CD4-positive, alpha-beta T cell treated with Interleukin-17A for 4 hours (primary cell): ENCODE measurements at regions not wholly inside any gene's neighbourhood (a gene's known extent, or its start where the extent isn't known, plus 50 kb on each side); places are given as distances from the start of the nearest gene placed in this dataset.

ENCODE experiments used
- DNase-seq: peaks from one replicate; pipeline ENCODE4 v3.0.0-alpha.2; 2020; ENCODE audit warnings: mixed read lengths

GRCh38 chr7:47145186-47145725, 436.7 kb downstream of the TNS3 start:
- DNase-seq, result no peak

- DNase-seq, result no peak
These were observed 438.6 kb downstream of the TNS3 start for GRCh38 chr7:47143339-47143738.

DNA sequence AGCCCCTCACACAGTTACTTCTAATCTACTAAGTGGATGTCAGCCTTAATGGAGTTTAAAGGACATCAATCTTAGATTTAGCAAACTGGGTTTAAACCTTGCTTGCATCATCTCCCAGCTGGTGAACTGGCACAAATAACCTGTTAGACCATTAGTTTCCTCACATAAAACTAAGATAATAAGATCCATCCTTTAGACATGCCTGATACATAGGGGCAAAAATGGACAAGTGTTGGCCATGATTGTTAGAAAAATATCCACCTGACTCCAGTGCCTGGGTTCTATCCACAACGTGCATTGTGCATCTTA, 439.1 kb downstream of the TNS3 start:
- no peak for DNase-seq

- no peak for DNase-seq
These were observed 439.6 kb downstream of the TNS3 start for GRCh38 chr7:47142169-47142866.

GRCh38 chr7:47132471-47132870, 449.4 kb downstream of the TNS3 start:
- no peak for DNase-seq

GRCh38 chr7:47128700-47129099, 453.2 kb downstream of the TNS3 start:
- no peak for DNase-seq

DNA sequence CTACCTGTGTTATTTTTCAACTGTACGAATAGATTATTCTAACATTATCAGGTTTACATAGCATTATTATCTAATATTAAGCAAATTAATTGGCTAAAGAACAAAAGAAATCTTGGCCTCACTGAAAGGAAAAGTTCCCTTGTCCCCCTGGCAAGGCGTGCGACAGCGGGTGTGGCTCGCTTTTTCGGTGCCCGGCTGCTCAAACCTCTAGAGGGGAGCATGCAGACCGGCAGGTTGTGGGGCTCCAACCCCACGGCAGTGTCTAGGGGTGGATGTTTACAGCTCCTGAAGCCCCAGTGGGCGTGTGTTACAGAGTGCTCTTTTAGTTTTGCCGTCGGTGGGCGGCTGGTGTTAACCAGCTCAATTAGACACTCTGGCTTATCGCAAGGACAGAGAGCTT, 456.4 kb downstream of the TNS3 start:
- no peak for DNase-seq

- no peak for DNase-seq
These were observed 462.5 kb downstream of the TNS3 start for GRCh38 chr7:47119261-47119865.

DNA sequence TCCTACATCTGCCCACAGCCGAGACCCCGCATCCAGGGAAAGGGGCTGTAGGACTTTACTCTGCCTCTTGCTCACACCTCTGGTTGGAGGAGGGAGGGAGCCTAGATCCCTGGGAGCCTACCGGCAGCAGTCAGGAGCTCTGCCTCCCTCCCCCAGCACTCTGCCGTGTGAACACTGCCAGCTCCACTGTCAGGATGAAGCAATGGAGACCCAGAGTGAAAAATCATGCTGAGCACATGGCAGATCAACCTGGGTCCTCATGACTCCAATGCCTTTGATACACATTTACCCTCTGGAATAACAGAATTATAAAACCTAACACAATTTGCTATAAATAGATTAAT, 477.7 kb downstream of the TNS3 start:
- no peak for DNase-seq

DNA sequence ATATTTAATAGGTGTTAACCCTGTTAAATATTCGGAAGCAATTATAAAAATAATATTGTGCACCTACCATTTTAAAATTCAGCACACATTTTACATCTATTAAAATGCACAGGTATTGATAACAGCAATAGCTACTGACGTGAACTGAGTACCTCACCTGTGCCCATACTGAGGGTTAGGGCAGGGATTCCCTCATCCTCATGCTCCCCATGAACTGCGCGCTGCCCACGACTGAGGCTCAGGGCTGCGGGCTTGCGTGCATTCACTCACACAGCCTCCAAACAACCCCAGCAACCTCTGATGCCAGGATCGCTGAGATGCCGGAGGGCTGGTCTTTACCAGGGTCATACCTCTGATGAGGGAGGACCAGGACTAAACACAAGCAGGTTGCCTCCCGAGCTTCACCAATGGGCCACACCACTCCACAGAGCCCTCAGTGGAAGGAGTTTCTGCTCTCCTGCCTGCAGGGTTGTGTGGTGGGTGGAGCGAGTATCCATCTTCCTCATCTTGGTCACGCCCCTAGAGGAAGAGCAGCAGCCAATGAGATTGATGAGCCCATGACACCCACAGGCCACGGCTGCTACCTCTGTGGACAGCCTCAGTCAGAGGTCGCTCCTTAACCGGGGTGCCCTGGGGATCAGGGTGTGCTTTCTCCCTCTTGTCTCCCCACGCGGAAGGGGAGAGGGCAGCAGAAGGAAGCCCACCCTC, 478.3 kb downstream of the TNS3 start:
- DNase-seq, result no peak

DNA sequence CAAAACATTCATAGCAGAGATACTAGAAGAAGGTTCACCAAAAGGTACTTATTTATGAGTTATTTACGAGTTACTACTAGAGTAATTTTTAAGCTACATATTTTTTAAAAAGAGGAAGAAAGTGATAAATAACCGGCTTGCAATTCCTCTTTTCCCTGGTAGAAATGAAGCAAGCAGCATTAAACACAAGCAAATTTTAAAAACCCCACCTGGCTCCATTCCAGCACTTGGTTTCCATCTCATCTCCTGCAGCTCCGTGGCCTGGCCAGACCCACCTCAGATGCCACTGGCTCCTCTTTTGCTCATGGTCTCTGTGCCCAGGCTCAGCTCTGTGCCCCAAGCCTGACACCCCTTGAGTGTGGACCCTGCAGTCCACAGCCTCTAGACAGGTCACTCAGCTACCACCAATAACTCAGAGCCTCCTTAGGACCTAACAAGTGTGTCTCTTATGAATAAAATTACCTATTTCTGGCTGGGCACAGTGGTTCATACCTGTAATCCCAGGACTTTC, 479.5 kb downstream of the TNS3 start:
- DNase-seq, result no peak

GRCh38 chr7:47100817-47101435, 481.0 kb downstream of the TNS3 start:
- DNase-seq, result no peak

GRCh38 chr7:47100148-47100816, 481.6 kb downstream of the TNS3 start:
- DNase-seq, result no peak

DNA sequence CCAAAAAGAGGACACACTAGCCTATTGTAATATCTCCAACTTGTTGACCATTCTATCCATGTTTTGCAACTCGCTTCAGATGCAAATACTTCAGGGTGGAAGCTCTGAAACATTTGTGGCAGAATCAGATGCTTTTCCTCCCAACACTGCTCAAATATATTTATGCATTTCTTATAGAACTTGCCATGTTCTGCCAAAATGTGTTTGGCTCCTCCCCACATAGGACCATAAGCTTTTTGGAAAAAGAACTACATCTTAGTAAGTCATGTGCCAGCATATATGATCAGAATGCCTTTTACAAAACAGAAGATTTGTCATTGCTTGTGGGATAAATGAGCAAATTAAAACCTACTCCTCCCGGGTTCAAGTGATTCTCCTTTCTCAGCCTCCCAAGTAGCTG, 484.5 kb downstream of the TNS3 start:
- DNase-seq, result no peak

GRCh38 chr7:47095946-47096345, 486.0 kb downstream of the TNS3 start:
- no peak for DNase-seq

DNA sequence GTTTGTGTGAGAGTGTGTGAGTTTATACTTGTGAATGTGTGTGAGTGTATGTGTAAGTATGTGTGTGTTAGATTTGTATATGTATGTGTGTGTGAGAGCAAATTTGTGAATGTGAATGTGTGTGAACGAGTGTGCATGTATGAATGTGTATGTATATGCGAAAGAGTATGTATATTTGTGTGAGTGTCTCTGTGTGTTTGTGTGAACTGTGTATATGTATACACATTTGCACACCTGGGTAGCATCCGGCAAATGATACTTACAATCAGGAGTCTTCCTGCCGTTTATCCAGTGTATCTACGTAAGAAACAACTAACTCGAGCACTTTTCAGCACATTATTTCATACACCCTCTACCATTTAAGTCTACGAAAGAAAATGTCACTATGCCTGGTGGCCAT, 487.4 kb downstream of the TNS3 start:
- no peak for DNase-seq

GRCh38 chr7:47093320-47094234, 488.3 kb downstream of the TNS3 start:
- no peak for DNase-seq

- DNase-seq, result no peak
These were observed 489.6 kb downstream of the TNS3 start for GRCh38 chr7:47092336-47092735.

GRCh38 chr7:47091141-47091540, 490.8 kb downstream of the TNS3 start:
- DNase-seq, result no peak

DNA sequence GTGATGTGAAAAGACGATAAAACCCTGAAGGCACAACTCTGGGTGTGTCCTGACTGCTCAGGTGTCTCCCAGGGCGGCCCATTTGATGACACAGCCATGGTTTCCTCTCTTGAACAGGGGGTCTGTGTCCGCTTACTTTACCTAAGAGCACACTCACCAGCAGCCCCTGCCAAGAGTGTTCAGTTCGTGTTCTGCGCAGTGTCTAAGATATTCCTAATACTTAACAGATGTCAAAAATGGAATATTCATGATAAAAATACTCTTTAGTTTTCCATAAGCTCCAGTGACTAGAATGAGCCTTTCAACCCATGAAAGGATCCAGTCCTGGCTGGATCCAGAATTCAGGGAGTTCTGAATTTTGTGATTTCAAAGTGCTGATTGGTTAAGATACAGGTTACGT, 492.4 kb downstream of the TNS3 start:
- DNase-seq, result no peak

- no peak for DNase-seq
These were observed 492.9 kb downstream of the TNS3 start for GRCh38 chr7:47089068-47089417.
